Vagina (tissue), 2 donors: ENCODE measurements at regions not wholly inside any gene's neighbourhood (a gene's known extent, or its start where the extent isn't known, plus 50 kb on each side); places are given as distances from the start of the nearest gene placed in this dataset.
"Not testable (repeated sequence)": the region's sequence is repeated elsewhere in the genome, so short reads cannot be mapped to it uniquely, and the experiment has no call there.

Experiments used
- DNase-seq, 2 donors: peaks; one replicate each; pipeline ENCODE4 v3.0.0-alpha.2; 2017; ENCODE audit errors: extremely low spot score in 2 of 2
- H3K27ac ChIP-seq: fragments of 200-600 bp; sonication (generic); one replicate; pipeline ENCODE4 v1.5.1; 2019
- H3K27me3 ChIP-seq: fragments of 200-600 bp; sonication (generic); one replicate; pipeline ENCODE4 v1.5.1; 2019
- H3K36me3 ChIP-seq, 2 donors: fragments of 200-600 bp; sonication (generic); one replicate each; pipeline ENCODE4 v1.5.1; 2017 to 2019
- H3K4me1 ChIP-seq: fragments of 200-600 bp; sonication (generic); one replicate; pipeline ENCODE4 v1.5.1; 2019
- H3K4me3 ChIP-seq, 2 donors: fragments of 200-600 bp; sonication (generic); 1 replicate in 1 of 2; 2 replicates in 1 of 2; pipeline ENCODE4 v1.5.1; 2016 to 2019
- H3K9me3 ChIP-seq: fragments of 200-600 bp; sonication (generic); one replicate; pipeline ENCODE4 v1.5.1; 2019
- CTCF ChIP-seq, 3 experiments: fragments of 450-650 bp in 2 of 3; fragments of 200-600 bp in 1 of 3; sonication (generic) in 1 of 3; IDR thresholded peaks; one replicate each; pipeline ENCODE4 v1.5.1; 2017 to 2019; ENCODE audit warnings: antibody characterized with exemption in 3 of 3, mild to moderate bottlenecking in 2 of 3, moderate library complexity in 2 of 3
- POLR2A ChIP-seq, 2 donors: fragments of 450-650 bp; IDR thresholded peaks; one replicate each; pipeline ENCODE4 v1.6.1; 2017; ENCODE audit warnings: antibody characterized with exemption in 2 of 2, mild to moderate bottlenecking in 2 of 2, moderate library complexity in 2 of 2
- POLR2AphosphoS5 ChIP-seq, 2 donors: sonication (generic); formaldehyde crosslinking; IDR thresholded peaks; one replicate each; pipeline ENCODE4 v1.9.0; 2017; ENCODE audit warnings: antibody characterized with exemption in 2 of 2, mild to moderate bottlenecking in 2 of 2, low read depth in 1 of 2; ENCODE audit not compliant: insufficient read depth in 1 of 2
- intact Hi-C: fragments of 100-400 bp; cut with DNase I; formaldehyde crosslinking; loops from one replicate; pipeline ENCODE4 v1.15.1; 2023

- no peak overlapping the region for H3K4me3 ChIP-seq
- intact Hi-C loops: no loop called here
- no peaks in the 10 kb centered on the region for H3K36me3 ChIP-seq
- TF ChIP-seq POLR2AphosphoS5 (IDR thresholded peaks at IDR 0.05; ENCODE audit: insufficient read depth in 1 of 2, low read depth in 1 of 2) (no peak), POLR2A (IDR thresholded peaks at IDR 0.05) (no peak), CTCF (IDR thresholded peaks at IDR 0.05) (no peak)
- peaks cover 22% of the 10 kb centered on the region for H3K4me1 ChIP-seq
- H3K27me3 ChIP-seq: no peaks in the 10 kb centered on the region
- DNase-seq: no peak
- H3K9me3 ChIP-seq: no peaks in the 10 kb centered on the region
- H3K27ac ChIP-seq: no peak overlapping the region
Measured at GRCh38 chr20:25856256-25856884, 159.7 kb upstream of the ZNF337 start.

GRCh38 chr20:25855451-25856156 is 159.0 kb upstream of the ZNF337 start:
- peaks cover 16% of the 10 kb centered on the region for H3K4me1 ChIP-seq
- H3K27me3 ChIP-seq, H3K27ac ChIP-seq, H3K36me3 ChIP-seq, DNase-seq, H3K4me3 ChIP-seq, intact Hi-C loops, H3K9me3 ChIP-seq: not testable (repeated sequence)

GRCh38 chr20:25854666-25855065 is 158.0 kb upstream of the ZNF337 start:
- H3K36me3 ChIP-seq, H3K9me3 ChIP-seq, H3K27me3 ChIP-seq, H3K27ac ChIP-seq, intact Hi-C loops, DNase-seq: not testable (repeated sequence)
- peak overlapping the region; percentile 57 to 75 for H3K4me3 ChIP-seq
- H3K4me1 ChIP-seq: peaks cover 12% of the 10 kb centered on the region

- H3K27me3 ChIP-seq, H3K9me3 ChIP-seq, H3K36me3 ChIP-seq, H3K4me1 ChIP-seq, intact Hi-C loops: not testable (repeated sequence)
- peak; percentile 44 to 69 for TF ChIP-seq POLR2AphosphoS5 (IDR thresholded peaks at IDR 0.05; ENCODE audit: insufficient read depth in 1 of 2, low read depth in 1 of 2)
- peak overlapping the region; percentile 53 for H3K27ac ChIP-seq
- H3K4me3 ChIP-seq: peak overlapping the region; percentile 57 to 75
- peak in 1 of 2 donors; percentile 87 for DNase-seq
Measured at GRCh38 chr20:25853718-25854388, 157.2 kb upstream of the ZNF337 start.

- DNase-seq, H3K27me3 ChIP-seq, H3K36me3 ChIP-seq, intact Hi-C loops, H3K4me1 ChIP-seq, H3K9me3 ChIP-seq: not testable (repeated sequence)
- peak overlapping the region; percentile 57 to 75 for H3K4me3 ChIP-seq
- peak overlapping the region; percentile 53 for H3K27ac ChIP-seq
Measured at GRCh38 chr20:25852968-25853717, 156.5 kb upstream of the ZNF337 start.

GRCh38 chr20:25850133-25850532 is 153.5 kb upstream of the ZNF337 start:
- H3K36me3 ChIP-seq, H3K27me3 ChIP-seq, H3K4me3 ChIP-seq, H3K27ac ChIP-seq, DNase-seq, intact Hi-C loops, H3K4me1 ChIP-seq, H3K9me3 ChIP-seq: not testable (repeated sequence)

- H3K36me3 ChIP-seq: no peaks in the 10 kb centered on the region
- no peaks in the 10 kb centered on the region for H3K9me3 ChIP-seq
- H3K4me3 ChIP-seq: no peak overlapping the region
- no peak for TF ChIP-seq CTCF (IDR thresholded peaks at IDR 0.05)
- TF ChIP-seq POLR2AphosphoS5 (IDR thresholded peaks at IDR 0.05; ENCODE audit: insufficient read depth in 1 of 2, low read depth in 1 of 2): no peak
- no peak for TF ChIP-seq POLR2A (IDR thresholded peaks at IDR 0.05)
- H3K27me3 ChIP-seq: no peaks in the 10 kb centered on the region
- H3K27ac ChIP-seq: no peak overlapping the region
- intact Hi-C loops: no loop called here
- no peaks in the 10 kb centered on the region for H3K4me1 ChIP-seq
- DNase-seq: no peak
Measured at GRCh38 chr20:25848222-25848621, 151.6 kb upstream of the ZNF337 start.

GRCh38 chr20:25844640-25845039 is 148.0 kb upstream of the ZNF337 start:
- H3K4me3 ChIP-seq, DNase-seq, H3K27ac ChIP-seq, H3K36me3 ChIP-seq, intact Hi-C loops, H3K4me1 ChIP-seq, H3K27me3 ChIP-seq, H3K9me3 ChIP-seq: not testable (repeated sequence)

GRCh38 chr20:25813511-25813910 is 116.9 kb upstream of the ZNF337 start:
- H3K4me1 ChIP-seq, DNase-seq, H3K4me3 ChIP-seq, H3K36me3 ChIP-seq, H3K27me3 ChIP-seq, H3K9me3 ChIP-seq, intact Hi-C loops, H3K27ac ChIP-seq: not testable (repeated sequence)

GRCh38 chr20:25798174-25798993 is 101.7 kb upstream of the ZNF337 start:
- H3K36me3 ChIP-seq, H3K9me3 ChIP-seq, H3K4me1 ChIP-seq, DNase-seq, H3K27me3 ChIP-seq, H3K4me3 ChIP-seq, H3K27ac ChIP-seq, intact Hi-C loops: not testable (repeated sequence)
